ENCODE measurements at regions not wholly inside any gene's neighbourhood (a gene's known extent, or its start where the extent isn't known, plus 50 kb on each side); places are given as distances from the start of the nearest gene placed in this dataset.

GRCh38 chr7:84533182-84533581 lies 338.6 kb upstream of the SEMA3A start:
- DNase-seq: no peak

GRCh38 chr7:84532196-84532595 lies 337.6 kb upstream of the SEMA3A start:
- no peak for DNase-seq

- no peak for DNase-seq
Measured at GRCh38 chr7:84529480-84530205, 335.1 kb upstream of the SEMA3A start.

GRCh38 chr7:84528756-84529479 lies 334.3 kb upstream of the SEMA3A start:
- no peak for DNase-seq

- DNase-seq: no peak
Measured at GRCh38 chr7:84524714-84525694, 330.4 kb upstream of the SEMA3A start.

DNA sequence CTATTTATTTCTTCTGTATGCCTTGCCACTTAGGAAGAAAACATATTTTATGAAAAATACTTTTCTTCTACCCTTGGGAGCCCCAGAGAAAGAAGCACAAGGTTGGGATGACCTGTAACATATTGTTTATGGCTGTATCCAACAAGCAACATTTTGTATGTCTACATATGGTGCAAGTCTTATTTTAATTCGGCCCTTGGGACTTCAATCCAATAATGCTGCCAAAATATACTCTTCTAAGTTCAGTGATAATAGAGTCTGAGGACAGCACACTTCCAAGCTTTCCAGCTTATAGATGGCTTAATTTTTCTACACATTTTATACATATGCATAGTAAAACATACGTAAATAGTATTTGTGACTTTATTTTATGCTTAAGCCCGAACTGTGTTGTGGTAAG lies 318.5 kb upstream of the SEMA3A start:
- no peak for DNase-seq

GRCh38 chr7:84512055-84512454 lies 317.5 kb upstream of the SEMA3A start:
- DNase-seq: no peak

GRCh38 chr7:84510505-84510904 lies 315.9 kb upstream of the SEMA3A start:
- DNase-seq: no peak

DNA sequence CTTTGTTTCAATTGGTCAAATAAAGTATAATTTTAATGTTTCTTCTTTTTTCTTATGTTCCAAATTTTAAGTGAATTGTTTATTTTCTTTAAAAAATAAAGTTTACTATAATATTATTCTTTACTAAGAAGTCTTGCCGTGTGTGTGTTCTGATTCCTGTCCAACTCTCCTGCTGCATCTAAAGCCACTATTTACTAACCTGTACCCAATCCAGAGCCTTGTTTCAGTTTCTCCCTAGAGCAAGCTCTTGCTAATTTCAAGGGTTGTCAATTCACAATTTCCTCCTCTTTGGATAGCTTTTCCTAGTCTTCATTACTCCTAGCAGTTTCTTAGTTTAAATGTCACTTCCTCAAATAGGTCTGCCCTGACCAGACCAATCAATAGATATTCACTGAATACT lies 314.9 kb upstream of the SEMA3A start:
- DNase-seq: no peak

DNA sequence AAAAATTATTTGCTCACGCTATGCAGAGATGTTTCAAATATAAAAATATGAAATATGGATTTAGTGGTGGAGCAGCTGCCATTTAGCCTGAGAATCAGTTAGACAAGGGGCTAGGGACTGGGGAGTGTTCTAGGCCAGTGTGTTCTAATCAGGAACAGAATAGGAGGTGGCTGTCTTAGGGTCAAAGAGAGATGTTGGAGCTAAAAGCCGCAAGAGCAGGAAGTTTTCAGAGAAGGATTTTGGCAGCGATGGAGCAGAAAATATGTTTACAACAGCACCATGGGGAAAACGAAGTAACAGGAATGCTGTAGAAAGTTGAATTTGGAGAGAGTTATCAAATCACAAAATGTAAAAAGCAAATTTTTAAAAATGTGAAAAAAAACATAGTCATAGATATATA lies 314.0 kb upstream of the SEMA3A start:
- DNase-seq: no peak

DNA sequence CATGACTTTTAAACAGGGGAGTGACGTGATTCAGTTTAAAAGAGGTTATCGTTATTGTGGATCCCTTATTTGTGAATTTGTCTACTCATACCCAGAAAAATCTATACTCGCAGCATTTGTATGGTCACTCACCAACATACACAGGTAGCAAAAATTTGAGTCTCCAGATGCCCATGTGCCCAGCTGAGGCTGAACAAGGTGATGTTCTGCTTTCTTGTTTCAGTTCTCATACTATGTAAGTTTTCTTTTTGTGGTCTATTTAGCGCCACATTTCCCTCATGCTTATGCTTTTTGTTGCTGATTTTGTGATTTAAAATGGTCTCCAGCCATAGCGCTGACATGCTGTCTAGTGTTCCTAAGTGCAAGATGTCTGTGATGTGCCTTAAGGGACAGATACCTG lies 312.9 kb upstream of the SEMA3A start:
- no peak for DNase-seq

- no peak for DNase-seq
Measured at GRCh38 chr7:84506151-84506550, 311.6 kb upstream of the SEMA3A start.

GRCh38 chr7:84502239-84502638 lies 307.6 kb upstream of the SEMA3A start:
- DNase-seq: no peak

DNA sequence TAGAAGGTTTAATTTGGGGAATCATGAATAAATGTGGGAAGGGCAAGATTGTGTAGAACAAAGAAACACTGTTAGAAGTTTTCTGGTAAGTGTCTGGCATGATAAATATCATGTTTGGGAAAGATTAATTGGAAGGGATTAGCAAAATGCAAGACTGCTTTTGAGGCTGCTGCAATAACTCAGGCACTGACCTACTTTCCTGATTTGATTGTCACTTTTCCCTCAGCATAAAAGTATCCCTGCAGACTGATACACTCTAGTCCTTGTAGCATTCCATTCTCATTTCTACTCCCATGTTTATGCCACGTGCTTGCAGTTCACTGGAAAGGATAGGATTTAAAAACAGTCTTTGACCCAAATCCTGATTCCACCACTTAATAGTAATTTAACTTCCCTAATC lies 303.3 kb upstream of the SEMA3A start:
- no peak for DNase-seq

DNA sequence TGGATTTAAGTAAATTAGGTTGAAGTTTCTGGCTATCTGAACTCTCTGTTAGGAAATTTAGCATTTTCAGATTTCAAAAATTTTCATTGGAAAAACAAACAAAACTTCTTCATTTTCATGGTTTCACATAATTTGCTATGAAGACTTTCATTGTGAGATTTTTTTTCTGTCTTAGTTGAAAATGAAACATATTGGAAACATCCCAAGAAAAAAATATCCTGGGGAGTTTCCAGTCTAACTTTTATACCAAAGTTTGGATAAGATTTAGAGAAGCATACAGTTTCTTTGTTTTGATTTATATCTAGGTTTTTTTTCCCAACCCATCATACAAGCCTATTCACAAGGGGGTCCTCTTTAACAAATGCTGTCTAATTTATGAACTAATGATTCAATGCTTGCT lies 300.5 kb upstream of the SEMA3A start:
- DNase-seq: no peak

GRCh38 chr7:84492098-84493034 lies 297.8 kb upstream of the SEMA3A start:
- peak; percentile 87 for DNase-seq

DNA sequence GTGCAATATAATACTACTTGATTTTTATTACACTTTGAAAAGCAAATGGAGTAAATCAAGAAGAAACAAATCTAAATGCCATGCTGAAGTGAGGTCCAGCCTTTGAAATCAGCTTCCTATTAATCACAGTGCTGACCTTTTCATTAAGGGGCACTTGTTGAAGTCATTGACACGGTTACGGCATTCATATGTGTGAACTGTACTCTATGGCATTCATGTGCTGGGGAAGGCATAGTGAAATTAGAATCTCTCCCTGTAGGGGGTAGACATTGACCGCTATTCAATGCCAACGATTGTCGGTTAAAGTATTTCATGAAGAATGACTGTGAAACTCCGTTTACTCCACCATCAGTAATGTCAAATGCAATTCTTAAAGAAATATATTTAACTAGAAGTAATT lies 296.1 kb upstream of the SEMA3A start:
- DNase-seq: no peak

GRCh38 chr7:84484502-84485079 lies 290.0 kb upstream of the SEMA3A start:
- DNase-seq: no peak

DNA sequence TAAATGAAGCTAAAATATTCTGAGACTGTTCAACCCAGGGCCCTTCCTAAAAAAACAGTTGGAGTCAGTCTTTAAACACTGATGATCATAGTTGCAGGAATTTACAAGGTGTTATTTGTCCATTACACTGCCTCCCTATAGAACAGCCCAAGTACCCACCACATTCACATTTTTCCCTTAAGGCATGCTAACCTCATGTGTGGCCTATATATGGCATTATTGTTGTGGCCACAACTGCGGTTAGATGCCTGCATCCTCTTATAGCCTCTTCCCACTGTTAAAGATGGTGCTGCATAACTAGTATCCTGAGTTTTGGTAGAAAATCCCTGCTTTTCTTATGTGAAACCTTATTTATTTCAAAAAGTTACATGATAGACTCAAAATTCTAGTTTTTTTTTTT lies 287.9 kb upstream of the SEMA3A start:
- no peak for DNase-seq

DNA sequence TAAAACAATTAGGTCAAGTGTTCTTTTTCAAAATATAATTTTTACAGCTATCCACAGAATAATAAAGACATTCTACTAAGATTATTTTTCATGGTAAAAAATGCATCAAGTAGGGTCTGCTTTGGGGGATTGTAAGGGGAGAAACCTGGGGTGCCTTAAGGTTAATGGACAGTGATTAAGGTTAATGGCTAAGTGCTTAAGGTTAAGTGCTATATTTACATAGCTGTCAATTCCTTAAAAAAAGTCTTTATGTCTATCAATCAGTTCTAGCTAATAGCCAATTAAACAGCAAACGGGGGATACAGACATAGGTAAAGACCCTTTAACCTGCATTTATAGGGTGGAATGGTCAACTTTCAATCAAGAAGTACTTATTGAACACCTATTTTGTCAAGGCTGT lies 284.5 kb upstream of the SEMA3A start:
- no peak for DNase-seq

- no peak for DNase-seq
Measured at GRCh38 chr7:84477786-84478478, 283.3 kb upstream of the SEMA3A start.
